ENCODE measurements at regions not wholly inside any gene's neighbourhood (a gene's known extent, or its start where the extent isn't known, plus 50 kb on each side); places are given as distances from the start of the nearest gene placed in this dataset.

GRCh38 chr21:28877318-28877884 lies 115.3 kb downstream of the LTN1 start:
- TF ChIP-seq REST (IDR thresholded peaks at IDR 0.05; ENCODE audit: low read depth), result no peak
- no peak for TF ChIP-seq MAX (IDR thresholded peaks at IDR 0.05)
- no peak for TF ChIP-seq RAD21 (IDR thresholded peaks at IDR 0.05; ENCODE audit: low read depth)
- TF ChIP-seq USF1 (IDR thresholded peaks at IDR 0.05), result no peak
- TF ChIP-seq FOXM1 (IDR thresholded peaks at IDR 0.05; ENCODE audit: borderline replicate concordance, low read depth), result no peak
- no peak for TF ChIP-seq EP300 (IDR thresholded peaks at IDR 0.05; ENCODE audit: borderline replicate concordance)
- TF ChIP-seq NFIC (IDR thresholded peaks at IDR 0.05), result no peak
- no peak for TF ChIP-seq TCF12 (IDR thresholded peaks at IDR 0.05; ENCODE audit: low read depth)
- no peak for TF ChIP-seq CEBPB (IDR thresholded peaks at IDR 0.05)
- no peak for TF ChIP-seq CREB1 (IDR thresholded peaks at IDR 0.05; ENCODE audit: low read depth)
- no peak for TF ChIP-seq TEAD4 (IDR thresholded peaks at IDR 0.05)
- no peak for TF ChIP-seq EGR1 (IDR thresholded peaks at IDR 0.05)
- no peak for TF ChIP-seq YY1 (IDR thresholded peaks at IDR 0.05; ENCODE audit: low read depth)
- TF ChIP-seq ZBTB7A (IDR thresholded peaks at IDR 0.05; ENCODE audit: low read depth), result no peak

- TF ChIP-seq CREB1 (IDR thresholded peaks at IDR 0.05; ENCODE audit: low read depth) (no peak), NFIC (IDR thresholded peaks at IDR 0.05) (no peak), REST (IDR thresholded peaks at IDR 0.05; ENCODE audit: low read depth) (no peak), EGR1 (IDR thresholded peaks at IDR 0.05) (no peak), TAF1 (IDR thresholded peaks at IDR 0.05; ENCODE audit: low read depth) (no peak), USF1 (IDR thresholded peaks at IDR 0.05) (no peak), YY1 (IDR thresholded peaks at IDR 0.05; ENCODE audit: low read depth) (no peak), MAX (IDR thresholded peaks at IDR 0.05) (no peak), CEBPB (IDR thresholded peaks at IDR 0.05) (no peak), FOXM1 (IDR thresholded peaks at IDR 0.05; ENCODE audit: borderline replicate concordance, low read depth) (no peak)
Observed at GRCh38 chr21:28875078-28875477, 117.6 kb downstream of the LTN1 start.

- TF ChIP-seq CREB1 (IDR thresholded peaks at IDR 0.05; ENCODE audit: low read depth) (no peak), EP300 (IDR thresholded peaks at IDR 0.05; ENCODE audit: borderline replicate concordance) (no peak), MAX (IDR thresholded peaks at IDR 0.05) (no peak), REST (IDR thresholded peaks at IDR 0.05; ENCODE audit: low read depth) (no peak), ZBTB7A (IDR thresholded peaks at IDR 0.05; ENCODE audit: low read depth) (no peak), TCF12 (IDR thresholded peaks at IDR 0.05; ENCODE audit: low read depth) (no peak), TAF1 (IDR thresholded peaks at IDR 0.05; ENCODE audit: low read depth) (no peak), YY1 (IDR thresholded peaks at IDR 0.05; ENCODE audit: low read depth) (no peak), EGR1 (IDR thresholded peaks at IDR 0.05) (no peak), RAD21 (IDR thresholded peaks at IDR 0.05; ENCODE audit: low read depth) (no peak), CEBPB (IDR thresholded peaks at IDR 0.05) (no peak), NFIC (IDR thresholded peaks at IDR 0.05) (no peak)
Observed at GRCh38 chr21:28872218-28872617, 120.5 kb downstream of the LTN1 start.

- TF ChIP-seq TAF1 (IDR thresholded peaks at IDR 0.05; ENCODE audit: low read depth) (no peak), TEAD4 (IDR thresholded peaks at IDR 0.05) (no peak), REST (IDR thresholded peaks at IDR 0.05; ENCODE audit: low read depth) (no peak), CREB1 (IDR thresholded peaks at IDR 0.05; ENCODE audit: low read depth) (no peak)
Observed at GRCh38 chr21:28871388-28872010, 121.2 kb downstream of the LTN1 start.

Data from Ishikawa (cell line).